K562 (cell line): ENCODE measurements at regions not wholly inside any gene's neighbourhood (a gene's known extent, or its start where the extent isn't known, plus 50 kb on each side); places are given as distances from the start of the nearest gene placed in this dataset.

ENCODE experiments used
- ATAC-seq: fragments of 200-7000 bp; cut with Tn5 transposase; 3 replicates; pipeline ENCODE4 v1.9.1; 2020; ENCODE audit warnings: moderate library complexity
- BruUV-seq: library from RNA; stranded (reverse); fragments of 400-500 nt; replicated peaks from 2 replicates; lab custom pipeline; 2021; lab: Mats Ljungman, UMichigan
- CTCF ChIA-PET: fragments of 300-600 bp; formaldehyde crosslinking; extraction: SDS; loops from one replicate; lab custom pipeline; 2021; ENCODE audit warnings: low intra/inter-chr PET ratio; lab: Yijun Ruan, JAX
- POLR2A ChIA-PET: fragments of 300-600, 350-650 bp; sonication (Branson Sonifier 250); formaldehyde crosslinking; extraction: SDS; loops from one replicate; lab custom pipeline; 2021; ENCODE audit warnings: antibody characterized with exemption, inconsistent platforms; lab: Yijun Ruan, JAX
- DNase-seq, 4 experiments: peaks; one replicate each; pipeline versions ENCODE4 v3.0.0 to v3.0.0-alpha.2; 2011 to 2018; ENCODE audit warnings: low spot score in 3 of 4, mixed read lengths in 3 of 4; ENCODE audit errors: extremely low read depth in 1 of 4
- FAIRE-seq: peaks from 2 replicates; lab custom pipeline; 2011; peaks lifted over from hg19 to GRCh38; lab: Jason Lieb, UNC
- H2AFZ ChIP-seq: 2 replicates; pipeline ENCODE4 v1.6.0; 2011; ENCODE audit warnings: low read depth, low read length, control low read depth, inconsistent platforms
- H3K27ac ChIP-seq: fragments of 200-600 bp; 3 replicates; pipeline ENCODE4 v1.8.0; 2011; ENCODE audit warnings: low read depth, mild to moderate bottlenecking, control low read depth, inconsistent platforms, low read length, moderate library complexity, mixed read lengths; ENCODE audit errors: extremely low read depth
- H3K27me3 ChIP-seq, 2 experiments: fragments of 300-600 bp in 1 of 2; 2 replicates in 1 of 2; 3 replicates in 1 of 2; pipeline versions ENCODE4 v1.6.0 to v1.8.0; 2011; ENCODE audit warnings: inconsistent platforms in 2 of 2, low read length in 2 of 2, mild to moderate bottlenecking in 1 of 2, mixed read lengths in 1 of 2, moderate library complexity in 1 of 2; ENCODE audit not compliant: control insufficient read depth in 2 of 2, insufficient read depth in 2 of 2
- H3K36me3 ChIP-seq: fragments of 300-600 bp; 3 replicates; pipeline ENCODE4 v1.8.0; 2011; ENCODE audit warnings: mild to moderate bottlenecking, low read length, inconsistent platforms; ENCODE audit not compliant: control insufficient read depth, insufficient read depth
- H3K4me1 ChIP-seq, 2 experiments: fragments of 200-600 bp in 1 of 2; replicated peaks in 1 of 2; 2 replicates in 1 of 2; 3 replicates in 1 of 2; pipeline versions ENCODE4 v1.5.1 to v1.8.0; 2011; ENCODE audit warnings: inconsistent platforms in 2 of 2, low read length in 2 of 2, mild to moderate bottlenecking in 1 of 2, mixed read lengths in 1 of 2, moderate library complexity in 1 of 2; ENCODE audit not compliant: control insufficient read depth in 2 of 2, insufficient read depth in 2 of 2
- H3K4me2 ChIP-seq: 2 replicates; pipeline ENCODE4 v1.6.1; 2011; ENCODE audit warnings: low read length, control low read depth, inconsistent platforms, mixed read lengths; ENCODE audit not compliant: insufficient read depth
- H3K4me3 ChIP-seq: fragments of 200-600 bp; sonication (generic), shearing (Covaris generic); 2 replicates; pipeline ENCODE4 v1.5.1; 2016; ENCODE audit warnings: control low read depth, inconsistent platforms
- H3K79me2 ChIP-seq: fragments of 200-600 bp; 3 replicates; pipeline ENCODE4 v1.8.0; 2011; ENCODE audit warnings: low read length, inconsistent platforms; ENCODE audit not compliant: control insufficient read depth, insufficient read depth
- H3K9ac ChIP-seq, 2 experiments: 2 replicates each; pipeline versions ENCODE4 v1.6.0 to v1.6.1; 2011; ENCODE audit warnings: low read depth in 2 of 2, low read length in 2 of 2, control low read depth in 1 of 2, inconsistent platforms in 1 of 2, mild to moderate bottlenecking in 1 of 2, mixed read lengths in 1 of 2; ENCODE audit not compliant: insufficient read depth in 1 of 2
- H3K9me1 ChIP-seq: one replicate; pipeline ENCODE4 v1.6.0; 2011; ENCODE audit warnings: inconsistent platforms, mild to moderate bottlenecking, low read length, moderate library complexity; ENCODE audit not compliant: control insufficient read depth, insufficient read depth
- H3K9me3 ChIP-seq: replicated peaks from 2 replicates; pipeline ENCODE4 v1.5.1; 2011; ENCODE audit warnings: low read depth, low read length, inconsistent platforms; ENCODE audit not compliant: control insufficient read depth, insufficient read depth
- H4K20me1 ChIP-seq: replicated peaks from 2 replicates; pipeline ENCODE4 v1.6.1; 2011; ENCODE audit warnings: low read length, inconsistent platforms, mixed read lengths; ENCODE audit not compliant: control insufficient read depth, insufficient read depth
- CTCFL ChIP-seq: IDR thresholded peaks from 2 replicates; pipeline ENCODE4 v1.6.1; 2011; ENCODE audit warnings: borderline replicate concordance, low read depth, mild to moderate bottlenecking, moderate library complexity, low read length; ENCODE audit not compliant: insufficient read depth, poor library complexity, severe bottlenecking
- ETV1 ChIP-seq: fragments of 450-650 bp; conservative IDR thresholded peaks from 2 replicates; pipeline ENCODE4 v1.6.1; 2016; ENCODE audit warnings: missing genetic modification characterization, control low read depth, low read depth, missing compliant biosample characterization
- PML ChIP-seq: IDR thresholded peaks from 2 replicates; pipeline ENCODE4 v1.6.1; 2012; ENCODE audit warnings: low read length, inconsistent platforms
- ZNF655 ChIP-seq: fragments of 250-450 bp; sonication (Bioruptor Pico); IDR thresholded peaks from 2 replicates; pipeline ENCODE4 v1.5.0; 2021
- WGBS: fragments of 100-300 bp; shearing (Covaris generic); methylation state at CpG from one replicate; pipeline ENCODE4 v1.1.6; 2016; ENCODE audit warnings: low coverage, mixed read lengths; ENCODE audit not compliant: insufficient coverage; ENCODE audit errors: missing lambda C conversion rate; 5-methylcytosine and 5-hydroxymethylcytosine counted together
- in situ Hi-C: fragments of 300-500 bp; cut with MboI; formaldehyde crosslinking; loops from 4 replicates; pipeline ENCODE4 v1.15.0; 2018; ENCODE audit warnings: inconsistent platforms, mixed read lengths
- intact Hi-C: fragments of 100-400 bp; cut with micrococcal nuclease; formaldehyde crosslinking; loops from 2 replicates; pipeline ENCODE4 v1.14.2; 2022

- no peak for TF ChIP-seq CTCFL
- no peak for TF ChIP-seq ETV1 (tag)
- no peak for TF ChIP-seq PML
- TF ChIP-seq ZNF655 (CRISPR knock-in tag), result no peak
- WGBS, result 0% methylated on average over 1 of the region's 1 CpG
- Histone ChIP-seq H3K9me1 (no peaks in the 10 kb centered on the region), H3K79me2 (no peaks in the 10 kb centered on the region), H3K9me3 (no peaks in the 10 kb centered on the region; the same call in 1 of the 2 replicates), H4K20me1 (no peaks in the 10 kb centered on the region), H3K36me3 (no peaks in the 10 kb centered on the region), H3K4me1 (no peaks in the 10 kb centered on the region), H3K4me3 (no peak overlapping the region), H3K4me2 (no peak overlapping the region), H2AFZ (no peak overlapping the region), H3K27me3 (no peaks in the 10 kb centered on the region), H3K27ac (no peak overlapping the region), H3K9ac (no peak overlapping the region)
- no peak for FAIRE-seq
- CTCF ChIA-PET, result no interaction called here
- in situ Hi-C loops (no loop called here), intact Hi-C loops (no loop called here)
- no peak for ATAC-seq
- no peak for DNase-seq
- POLR2A ChIA-PET, result no interaction called here
- BruUV-seq, result no TSS peak
Observed at GRCh38 chr4:178553201-178553600, 1111.0 kb upstream of the AGA start.
